Liver (tissue), 8 donors: ENCODE measurements at regions not wholly inside any gene's neighbourhood (a gene's known extent, or its start where the extent isn't known, plus 50 kb on each side); places are given as distances from the start of the nearest gene placed in this dataset.

Experiments
- DNase-seq: peaks from one replicate; pipeline ENCODE4 v3.0.0-alpha.2; 2017; ENCODE audit warnings: low spot score
- H3K27ac ChIP-seq, 2 donors: one replicate each; pipeline ENCODE4 v1.7.0; 2013; ENCODE audit warnings: inconsistent platforms in 2 of 2, low read length in 2 of 2, control low read depth in 1 of 2, low read depth in 1 of 2, mild to moderate bottlenecking in 1 of 2
- H3K27me3 ChIP-seq, 4 donors: one replicate each; pipeline versions ENCODE4 v1.6.1 to v1.7.0; 2013; ENCODE audit warnings: low read length in 3 of 4, inconsistent platforms in 1 of 4, mild to moderate bottlenecking in 1 of 4, moderate library complexity in 1 of 4; ENCODE audit not compliant: control insufficient read depth in 4 of 4, insufficient read depth in 4 of 4
- H3K36me3 ChIP-seq, 4 donors: one replicate each; pipeline versions ENCODE4 v1.6.1 to v1.7.0; 2013; ENCODE audit warnings: low read length in 3 of 4, mild to moderate bottlenecking in 3 of 4, low read depth in 1 of 4, moderate library complexity in 1 of 4; ENCODE audit not compliant: control insufficient read depth in 4 of 4, insufficient read depth in 3 of 4
- H3K4me1 ChIP-seq, 4 donors: one replicate each; pipeline versions ENCODE4 v1.6.1 to v1.7.0; 2013; ENCODE audit warnings: low read length in 3 of 4, mild to moderate bottlenecking in 3 of 4, moderate library complexity in 1 of 4; ENCODE audit not compliant: control insufficient read depth in 4 of 4, insufficient read depth in 4 of 4
- H3K4me3 ChIP-seq, 3 donors: one replicate each; pipeline versions ENCODE4 v1.6.1 to v1.7.0; 2013; ENCODE audit warnings: low read length in 3 of 3, control low read depth in 1 of 3, low read depth in 1 of 3, mild to moderate bottlenecking in 1 of 3
- H3K9ac ChIP-seq, 2 donors: one replicate each; pipeline ENCODE4 v1.7.0; 2013; ENCODE audit warnings: low read length in 2 of 2, mild to moderate bottlenecking in 2 of 2, moderate library complexity in 2 of 2, control low read depth in 1 of 2, low read depth in 1 of 2
- H3K9me3 ChIP-seq, 4 donors: one replicate each; pipeline versions ENCODE4 v1.6.1 to v1.7.0; 2013; ENCODE audit warnings: low read length in 3 of 4; ENCODE audit not compliant: control insufficient read depth in 4 of 4
- ATF3 ChIP-seq: IDR thresholded peaks from 2 replicates; pipeline ENCODE4 v1.6.1; 2016; ENCODE audit warnings: antibody characterized with exemption
- CTCF ChIP-seq: fragments of 150-350 bp; IDR thresholded peaks from 2 replicates; pipeline ENCODE4 v1.5.1; 2017; ENCODE audit warnings: improper control_type of control experiment, low read depth, low read length; ENCODE audit not compliant: missing input control
- EGR1 ChIP-seq, 2 donors: IDR thresholded peaks; 2 replicates each; pipeline ENCODE4 v1.6.1; 2016 to 2018; ENCODE audit warnings: antibody characterized with exemption in 2 of 2, low read depth in 2 of 2
- FOXA1 ChIP-seq: IDR thresholded peaks from 2 replicates; pipeline ENCODE4 v1.6.1; 2016; ENCODE audit warnings: antibody characterized with exemption
- FOXA2 ChIP-seq: IDR thresholded peaks from 2 replicates; pipeline ENCODE4 v1.6.1; 2016; ENCODE audit warnings: antibody characterized with exemption
- GABPA ChIP-seq, 2 donors: IDR thresholded peaks in 1 of 2; conservative IDR thresholded peaks in 1 of 2; 2 replicates each; pipeline ENCODE4 v1.6.1; 2016; ENCODE audit warnings: antibody characterized with exemption in 2 of 2, mild to moderate bottlenecking in 1 of 2, moderate library complexity in 1 of 2
- HNF4A ChIP-seq, 2 donors: conservative IDR thresholded peaks; 2 replicates each; pipeline ENCODE4 v1.6.1; 2016; ENCODE audit warnings: antibody characterized with exemption in 2 of 2, mild to moderate bottlenecking in 2 of 2
- HNF4G ChIP-seq: IDR thresholded peaks from 2 replicates; pipeline ENCODE4 v1.6.1; 2016; ENCODE audit warnings: antibody characterized with exemption
- JUND ChIP-seq, 2 donors: IDR thresholded peaks; 2 replicates each; pipeline ENCODE4 v1.6.1; 2016; ENCODE audit warnings: antibody characterized with exemption in 2 of 2
- MAX ChIP-seq: IDR thresholded peaks from 2 replicates; pipeline ENCODE4 v1.6.1; 2016; ENCODE audit warnings: antibody characterized with exemption
- NR2F2 ChIP-seq: IDR thresholded peaks from 2 replicates; pipeline ENCODE4 v1.6.1; 2016; ENCODE audit warnings: antibody characterized with exemption
- RAD21 ChIP-seq, 2 donors: IDR thresholded peaks; 2 replicates each; pipeline ENCODE4 v1.6.1; 2016; ENCODE audit warnings: antibody characterized with exemption in 2 of 2, mild to moderate bottlenecking in 2 of 2
- REST ChIP-seq: IDR thresholded peaks from 2 replicates; pipeline ENCODE4 v1.6.1; 2016; ENCODE audit warnings: antibody characterized with exemption, mild to moderate bottlenecking
- RXRA ChIP-seq, 2 donors: IDR thresholded peaks; 2 replicates each; pipeline ENCODE4 v1.6.1; 2017 to 2018; ENCODE audit warnings: antibody characterized with exemption in 2 of 2, mild to moderate bottlenecking in 1 of 2
- SP1 ChIP-seq: IDR thresholded peaks from 2 replicates; pipeline ENCODE4 v1.6.1; 2018; ENCODE audit warnings: antibody characterized with exemption, mild to moderate bottlenecking
- TAF1 ChIP-seq: conservative IDR thresholded peaks from 2 replicates; pipeline ENCODE4 v1.6.1; 2016; ENCODE audit warnings: antibody characterized with exemption, mild to moderate bottlenecking
- YY1 ChIP-seq: IDR thresholded peaks from 2 replicates; pipeline ENCODE4 v1.6.1; 2016; ENCODE audit warnings: antibody characterized with exemption, mild to moderate bottlenecking
- ZBTB33 ChIP-seq: IDR thresholded peaks from 2 replicates; pipeline ENCODE4 v1.6.1; 2016; ENCODE audit warnings: antibody characterized with exemption
- WGBS: extraction: QIAGEN DNeasy Blood & Tissue Kit; methylation state at CpG from one replicate; pipeline ENCODE4 v1.1.7; 2013; 5-methylcytosine and 5-hydroxymethylcytosine counted together
- donor health status: healthy.
- donor health status: healthy.
- donor health status: healthy.
- donor health status: healthy.
- donor health status: healthy.

- TF ChIP-seq REST: no peak
- no peak for TF ChIP-seq YY1
These were observed 282.5 kb upstream of the TMPO start (continued) for GRCh38 chr12:98232753-98233390.

- H3K4me1 ChIP-seq: no peaks in the 10 kb centered on the region
- TF ChIP-seq HNF4G (no peak), JUND (IDR thresholded peaks at IDR 0.05) (no peak), ZBTB33 (no peak), RAD21 (IDR thresholded peaks at IDR 0.05) (no peak), GABPA (IDR thresholded peaks at IDR 0.05 in 1 of 2, conservative IDR thresholded peaks at IDR 0.05 in 1 of 2) (no peak), EGR1 (IDR thresholded peaks at IDR 0.05; ENCODE audit: low read depth in 2 of 2) (no peak), YY1 (no peak), HNF4A (conservative IDR thresholded peaks at IDR 0.05) (no peak), MAX (no peak), CTCF (no peak), SP1 (no peak), REST (no peak), RXRA (IDR thresholded peaks at IDR 0.05) (no peak), NR2F2 (no peak), TAF1 (no peak), FOXA1 (no peak), ATF3 (no peak), FOXA2 (no peak)
- H3K27me3 ChIP-seq: no peaks in the 10 kb centered on the region
- no peaks in the 10 kb centered on the region for H3K36me3 ChIP-seq
- H3K27ac ChIP-seq: no peak overlapping the region
- no peak overlapping the region for H3K4me3 ChIP-seq
- peaks cover 0 to 6% (median 0%) of the 10 kb centered on the region in 4 donors for H3K9me3 ChIP-seq
- H3K9ac ChIP-seq: no peak overlapping the region
- WGBS: 90% methylated on average over 2 of the region's 2 CpGs
- DNase-seq: no peak
These were observed 280.1 kb upstream of the TMPO start for GRCh38 chr12:98235301-98235700.
